ENCODE measurements at regions not wholly inside any gene's neighbourhood (a gene's known extent, or its start where the extent isn't known, plus 50 kb on each side); places are given as distances from the start of the nearest gene placed in this dataset.

DNA sequence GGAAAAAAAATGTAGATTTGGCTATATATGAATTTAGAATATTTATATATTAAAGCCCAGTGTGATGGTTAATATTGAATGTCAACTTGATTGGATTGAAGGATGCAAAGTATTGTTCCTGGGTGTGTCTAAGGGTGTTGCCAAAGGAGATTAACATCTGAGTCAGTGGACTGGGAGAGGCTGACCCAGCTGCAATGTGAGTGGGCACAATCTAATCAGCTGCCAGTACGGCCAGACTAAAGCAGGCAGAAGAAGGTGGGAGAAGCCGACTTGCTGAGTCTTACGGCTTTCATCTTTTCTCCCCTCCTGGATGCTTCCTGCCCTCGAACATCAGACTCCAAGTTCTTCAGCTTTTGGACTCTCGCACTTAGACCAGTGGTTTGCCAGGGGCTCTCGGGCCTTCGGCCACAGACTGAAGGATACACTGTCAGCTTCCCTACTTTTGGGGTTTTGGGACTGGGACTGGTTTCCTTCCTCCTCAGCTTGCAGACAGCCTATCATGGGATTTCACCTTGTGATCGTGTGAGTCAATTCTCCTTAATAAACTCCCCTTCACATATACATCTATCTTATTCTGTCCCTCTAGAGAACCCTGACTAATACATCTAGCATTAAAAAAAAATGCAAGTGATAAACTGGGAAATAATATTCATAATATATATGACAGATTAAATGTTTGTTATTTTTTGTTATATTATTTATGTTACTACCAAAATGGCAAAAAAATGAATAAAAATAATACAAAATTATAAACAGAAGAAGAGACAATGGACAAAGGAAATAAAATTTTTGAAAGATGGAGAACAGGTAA lies 122.4 kb downstream of the DLEU7 start:
- H3K27ac ChIP-seq (ENCODE audit: low read length) = no peak overlapping the region
- H3K9me3 ChIP-seq (ENCODE audit: insufficient read depth, low read depth, low read length) = no peaks in the 10 kb centered on the region
- H3K4me3 ChIP-seq (ENCODE audit: low read length) = no peak overlapping the region
- H3K9ac ChIP-seq (ENCODE audit: low read depth, low read length) = no peak overlapping the region
- H3K27me3 ChIP-seq (ENCODE audit: insufficient read depth, low read length) = no peaks in the 10 kb centered on the region
- no peaks in the 10 kb centered on the region for H3K4me1 ChIP-seq (ENCODE audit: insufficient read depth, low read length)
- no peaks in the 10 kb centered on the region for H3K36me3 ChIP-seq (ENCODE audit: insufficient read depth, low read depth, low read length)

DNA sequence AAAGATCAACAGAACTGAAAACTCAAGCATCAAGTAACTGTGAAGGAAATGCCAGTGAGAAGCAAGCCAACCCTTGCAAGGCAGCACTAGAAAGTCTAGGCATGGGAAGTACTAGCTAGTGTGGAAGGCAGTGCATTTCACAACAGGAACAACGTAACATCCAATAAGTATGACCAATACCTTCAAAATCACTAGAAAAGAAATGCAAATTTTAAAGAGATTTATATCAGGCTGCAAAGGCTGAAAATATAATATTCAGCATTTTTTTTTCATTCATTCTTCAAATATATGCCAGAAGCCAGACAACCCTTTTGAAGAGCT lies 121.9 kb downstream of the DLEU7 start:
- no peak overlapping the region for H3K9ac ChIP-seq (ENCODE audit: low read depth, low read length)
- no peaks in the 10 kb centered on the region for H3K36me3 ChIP-seq (ENCODE audit: insufficient read depth, low read depth, low read length)
- no peak overlapping the region for H3K27ac ChIP-seq (ENCODE audit: low read length)
- no peaks in the 10 kb centered on the region for H3K27me3 ChIP-seq (ENCODE audit: insufficient read depth, low read length)
- no peaks in the 10 kb centered on the region for H3K4me1 ChIP-seq (ENCODE audit: insufficient read depth, low read length)
- no peak overlapping the region for H3K4me3 ChIP-seq (ENCODE audit: low read length)
- no peaks in the 10 kb centered on the region for H3K9me3 ChIP-seq (ENCODE audit: insufficient read depth, low read depth, low read length)

DNA sequence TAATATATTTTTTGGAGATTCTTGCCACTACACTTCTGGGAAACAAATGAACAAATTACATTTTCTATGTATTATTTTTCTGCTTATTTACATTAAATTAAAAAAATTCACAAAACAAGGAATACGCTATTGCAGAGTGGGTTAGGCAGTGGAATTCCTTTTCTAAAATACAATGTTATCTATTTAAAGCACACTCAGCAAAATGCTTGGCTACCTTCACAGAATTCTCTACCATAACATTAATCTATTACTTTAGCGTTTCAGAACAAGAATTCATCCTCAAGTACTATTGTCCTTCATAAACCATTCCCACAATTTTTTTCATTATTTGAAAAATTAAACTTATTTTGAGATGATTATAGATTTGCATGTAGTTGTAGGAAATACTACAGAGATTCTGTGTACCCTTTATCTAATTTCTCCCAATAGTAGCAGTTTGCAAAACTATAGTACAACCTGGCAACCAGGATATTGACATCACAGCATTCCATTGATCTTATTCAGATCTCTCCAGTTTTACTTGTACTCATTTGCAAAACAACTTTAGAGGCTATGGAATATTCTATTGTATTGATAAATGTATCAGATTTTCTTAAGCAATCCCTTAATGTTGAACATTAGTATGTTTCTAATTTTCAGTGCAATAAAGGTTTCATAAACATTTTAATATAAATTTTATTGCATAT lies 120.9 kb downstream of the DLEU7 start:
- no peaks in the 10 kb centered on the region for H3K4me1 ChIP-seq (ENCODE audit: insufficient read depth, low read length)
- H3K27ac ChIP-seq (ENCODE audit: low read length) = no peak overlapping the region

DNA sequence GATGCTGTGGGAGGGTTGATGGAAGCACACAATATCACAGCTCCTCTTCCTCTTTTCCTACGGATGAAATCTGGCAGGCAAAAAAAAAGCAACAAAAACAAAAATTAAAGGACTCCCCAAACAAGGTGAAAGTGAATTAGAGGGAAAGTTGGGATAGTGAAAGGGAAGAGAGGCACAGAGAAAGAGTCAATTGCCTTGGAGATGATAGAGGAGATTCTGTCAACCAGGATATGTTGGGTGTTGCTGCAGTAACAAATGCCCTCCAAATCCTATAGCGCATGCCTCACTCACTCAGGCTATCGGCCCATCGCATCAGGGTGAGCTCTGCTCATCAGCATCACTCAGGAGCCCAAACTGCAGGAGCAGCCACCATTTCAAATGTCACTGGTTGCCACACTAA lies 119.1 kb downstream of the DLEU7 start:
- no peaks in the 10 kb centered on the region for H3K36me3 ChIP-seq (ENCODE audit: insufficient read depth, low read depth, low read length)
- H3K4me3 ChIP-seq (ENCODE audit: low read length) = no peak overlapping the region
- H3K9ac ChIP-seq (ENCODE audit: low read depth, low read length) = no peak overlapping the region
- H3K9me3 ChIP-seq (ENCODE audit: insufficient read depth, low read depth, low read length) = peaks cover 6% of the 10 kb centered on the region
- no peaks in the 10 kb centered on the region for H3K27me3 ChIP-seq (ENCODE audit: insufficient read depth, low read length)
- H3K27ac ChIP-seq (ENCODE audit: low read length) = no peak overlapping the region
- H3K4me1 ChIP-seq (ENCODE audit: insufficient read depth, low read length) = no peaks in the 10 kb centered on the region

More for the DNA sequence above, 120.9 kb downstream of the DLEU7 start:
- no peaks in the 10 kb centered on the region for H3K9me3 ChIP-seq (ENCODE audit: insufficient read depth, low read depth, low read length)
- H3K27me3 ChIP-seq (ENCODE audit: insufficient read depth, low read length) = no peaks in the 10 kb centered on the region
- no peak overlapping the region for H3K4me3 ChIP-seq (ENCODE audit: low read length)
- no peak overlapping the region for H3K9ac ChIP-seq (ENCODE audit: low read depth, low read length)
- no peaks in the 10 kb centered on the region for H3K36me3 ChIP-seq (ENCODE audit: insufficient read depth, low read depth, low read length)

DNA sequence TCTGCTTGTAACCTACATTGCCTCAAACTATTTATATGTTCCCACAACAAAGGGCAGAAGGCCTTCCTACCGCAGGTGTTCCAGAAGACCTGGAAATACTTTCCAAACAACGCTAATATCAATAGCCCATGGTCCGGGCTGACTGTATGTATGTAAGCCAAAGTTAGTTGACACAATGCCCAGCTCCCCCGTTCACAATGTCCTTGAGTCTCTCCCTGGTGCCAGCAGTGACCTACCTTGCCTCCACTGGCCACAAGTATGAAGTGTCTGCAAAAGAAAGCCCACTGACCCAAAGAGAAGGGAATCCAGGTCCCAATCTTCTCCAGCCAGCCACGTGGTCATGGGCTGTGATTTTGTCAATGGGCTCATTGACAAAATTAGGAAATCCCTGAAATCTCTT lies 118.6 kb downstream of the DLEU7 start:
- Histone ChIP-seq H3K9ac (ENCODE audit: low read depth, low read length) (no peak overlapping the region), H3K27ac (ENCODE audit: low read length) (no peak overlapping the region), H3K9me3 (ENCODE audit: insufficient read depth, low read depth, low read length) (peaks cover 6% of the 10 kb centered on the region), H3K4me1 (ENCODE audit: insufficient read depth, low read length) (no peaks in the 10 kb centered on the region), H3K4me3 (ENCODE audit: low read length) (no peak overlapping the region), H3K36me3 (ENCODE audit: insufficient read depth, low read depth, low read length) (no peaks in the 10 kb centered on the region), H3K27me3 (ENCODE audit: insufficient read depth, low read length) (no peaks in the 10 kb centered on the region)

GRCh38 chr13:50726164-50726563 lies 117.3 kb downstream of the DLEU7 start:
- H3K9me3 ChIP-seq (ENCODE audit: insufficient read depth, low read depth, low read length) = peaks cover 17% of the 10 kb centered on the region
- no peaks in the 10 kb centered on the region for H3K36me3 ChIP-seq (ENCODE audit: insufficient read depth, low read depth, low read length)
- no peak overlapping the region for H3K4me3 ChIP-seq (ENCODE audit: low read length)
- no peak overlapping the region for H3K9ac ChIP-seq (ENCODE audit: low read depth, low read length)
- H3K27me3 ChIP-seq (ENCODE audit: insufficient read depth, low read length) = no peaks in the 10 kb centered on the region
- no peaks in the 10 kb centered on the region for H3K4me1 ChIP-seq (ENCODE audit: insufficient read depth, low read length)
- no peak overlapping the region for H3K27ac ChIP-seq (ENCODE audit: low read length)

- Histone ChIP-seq H3K4me1 (ENCODE audit: insufficient read depth, low read length) (no peaks in the 10 kb centered on the region), H3K9ac (ENCODE audit: low read depth, low read length) (no peak overlapping the region), H3K27ac (ENCODE audit: low read length) (no peak overlapping the region), H3K27me3 (ENCODE audit: insufficient read depth, low read length) (no peaks in the 10 kb centered on the region), H3K4me3 (ENCODE audit: low read length) (no peak overlapping the region), H3K36me3 (ENCODE audit: insufficient read depth, low read depth, low read length) (no peaks in the 10 kb centered on the region), H3K9me3 (ENCODE audit: insufficient read depth, low read depth, low read length) (peaks cover 19% of the 10 kb centered on the region)
These were observed 114.3 kb downstream of the DLEU7 start for GRCh38 chr13:50729177-50729576.

GRCh38 chr13:50730496-50731351 lies 112.8 kb downstream of the DLEU7 start:
- no peak overlapping the region for H3K4me3 ChIP-seq (ENCODE audit: low read length)
- no peaks in the 10 kb centered on the region for H3K27me3 ChIP-seq (ENCODE audit: insufficient read depth, low read length)
- H3K27ac ChIP-seq (ENCODE audit: low read length) = no peak overlapping the region
- peaks cover 19% of the 10 kb centered on the region for H3K9me3 ChIP-seq (ENCODE audit: insufficient read depth, low read depth, low read length)
- H3K36me3 ChIP-seq (ENCODE audit: insufficient read depth, low read depth, low read length) = no peaks in the 10 kb centered on the region
- H3K9ac ChIP-seq (ENCODE audit: low read depth, low read length) = no peak overlapping the region
- H3K4me1 ChIP-seq (ENCODE audit: insufficient read depth, low read length) = no peaks in the 10 kb centered on the region

GRCh38 chr13:50731400-50731799 lies 112.1 kb downstream of the DLEU7 start:
- H3K9ac ChIP-seq (ENCODE audit: low read depth, low read length) = no peak overlapping the region

DNA sequence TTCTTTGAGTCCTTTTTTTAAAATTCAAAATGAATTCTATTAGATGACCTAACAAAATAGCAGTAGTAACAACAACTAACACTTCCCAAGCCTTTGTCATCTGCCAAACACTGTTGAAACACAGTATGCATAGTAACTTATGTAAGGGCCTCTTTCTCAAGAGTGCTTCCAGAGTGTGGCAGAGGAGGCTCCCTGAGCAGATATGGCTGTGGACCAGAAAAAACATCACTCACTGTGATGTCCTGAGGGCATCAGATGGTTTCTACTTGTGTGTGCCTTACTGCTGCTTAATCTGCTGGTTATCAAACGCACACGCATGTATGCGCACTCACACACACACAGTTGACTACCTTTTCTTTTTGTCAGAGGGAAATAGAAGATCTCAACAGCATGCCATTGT lies 110.8 kb downstream of the DLEU7 start:
- Histone ChIP-seq H3K4me1 (ENCODE audit: insufficient read depth, low read length) (no peaks in the 10 kb centered on the region), H3K4me3 (ENCODE audit: low read length) (no peak overlapping the region), H3K27me3 (ENCODE audit: insufficient read depth, low read length) (no peaks in the 10 kb centered on the region), H3K9me3 (ENCODE audit: insufficient read depth, low read depth, low read length) (peaks cover 19% of the 10 kb centered on the region), H3K27ac (ENCODE audit: low read length) (no peak overlapping the region), H3K36me3 (ENCODE audit: insufficient read depth, low read depth, low read length) (no peaks in the 10 kb centered on the region), H3K9ac (ENCODE audit: low read depth, low read length) (no peak overlapping the region)

More at GRCh38 chr13:50731400-50731799, 112.1 kb downstream of the DLEU7 start:
- Histone ChIP-seq H3K4me1 (ENCODE audit: insufficient read depth, low read length) (no peaks in the 10 kb centered on the region), H3K27me3 (ENCODE audit: insufficient read depth, low read length) (no peaks in the 10 kb centered on the region), H3K9me3 (ENCODE audit: insufficient read depth, low read depth, low read length) (peaks cover 19% of the 10 kb centered on the region), H3K27ac (ENCODE audit: low read length) (no peak overlapping the region), H3K4me3 (ENCODE audit: low read length) (no peak overlapping the region), H3K36me3 (ENCODE audit: insufficient read depth, low read depth, low read length) (no peaks in the 10 kb centered on the region)

DNA sequence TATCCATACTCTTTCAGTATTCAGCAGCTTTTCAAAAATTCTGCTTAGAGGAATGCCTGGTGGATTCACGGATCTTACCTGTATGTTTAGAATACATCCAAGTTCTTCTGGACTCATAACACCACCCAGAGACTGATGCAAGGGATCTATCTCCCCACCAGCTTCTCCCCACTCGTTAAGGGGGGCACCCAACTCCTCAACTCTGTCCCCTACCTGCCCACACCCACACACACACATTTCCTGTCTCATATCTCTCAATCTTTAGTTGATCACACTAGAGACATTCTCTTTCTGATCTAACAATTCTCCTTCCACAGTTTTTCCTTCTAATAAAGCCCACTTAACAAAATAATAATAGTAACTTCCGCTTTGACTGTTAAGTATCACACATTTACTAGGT lies 110.1 kb downstream of the DLEU7 start:
- Histone ChIP-seq H3K4me3 (ENCODE audit: low read length) (no peak overlapping the region), H3K9ac (ENCODE audit: low read depth, low read length) (no peak overlapping the region), H3K27ac (ENCODE audit: low read length) (no peak overlapping the region), H3K36me3 (ENCODE audit: insufficient read depth, low read depth, low read length) (no peaks in the 10 kb centered on the region), H3K4me1 (ENCODE audit: insufficient read depth, low read length) (no peaks in the 10 kb centered on the region), H3K27me3 (ENCODE audit: insufficient read depth, low read length) (no peaks in the 10 kb centered on the region), H3K9me3 (ENCODE audit: insufficient read depth, low read depth, low read length) (peaks cover 19% of the 10 kb centered on the region)

Measured in iPS-20b (cell line).